ENCODE measurements at regions not wholly inside any gene's neighbourhood (a gene's known extent, or its start where the extent isn't known, plus 50 kb on each side); places are given as distances from the start of the nearest gene placed in this dataset.

GRCh38 chr7:94313926-94314325 lies 80.8 kb upstream of the COL1A2 start:
- no peak for TF ChIP-seq CTCF (IDR thresholded peaks at IDR 0.05)
- no peak for TF ChIP-seq EP300 (IDR thresholded peaks at IDR 0.05)
- no peak for TF ChIP-seq POLR2AphosphoS5 (IDR thresholded peaks at IDR 0.05)
- no peak for TF ChIP-seq POLR2A (IDR thresholded peaks at IDR 0.05)
